Stomach (tissue), 8 donors: ENCODE measurements at regions not wholly inside any gene's neighbourhood (a gene's known extent, or its start where the extent isn't known, plus 50 kb on each side); places are given as distances from the start of the nearest gene placed in this dataset.

Source experiments
- DNase-seq, 2 donors: peaks; one replicate each; pipeline versions ENCODE4 v3.0.0 to v3.0.0-alpha.2; 2013 to 2019
- H3K27ac ChIP-seq, 5 donors: fragments of 200-600 bp in 4 of 5; sonication (generic) in 4 of 5; one replicate each; pipeline ENCODE4 v1.5.1; 2013 to 2019; ENCODE audit warnings: mild to moderate bottlenecking in 1 of 5, moderate library complexity in 1 of 5
- H3K27me3 ChIP-seq, 3 donors: fragments of 200-600 bp; sonication (generic); one replicate each; pipeline ENCODE4 v1.5.1; 2017 to 2019; ENCODE audit warnings: mixed run types in 1 of 3
- H3K36me3 ChIP-seq, 4 donors: fragments of 200-600 bp; sonication (generic); 1 replicate in 3 of 4; 2 replicates in 1 of 4; pipeline ENCODE4 v1.5.1; 2016 to 2019
- H3K4me1 ChIP-seq, 4 donors: fragments of 200-600 bp; sonication (generic); one replicate each; pipeline ENCODE4 v1.5.1; 2016 to 2019
- H3K4me3 ChIP-seq, 4 donors: fragments of 200-600 bp; sonication (generic) in 3 of 4; one replicate each; pipeline ENCODE4 v1.5.1; 2016 to 2019; ENCODE audit warnings: mild to moderate bottlenecking in 1 of 4
- H3K9me3 ChIP-seq, 4 donors: fragments of 200-600 bp; sonication (generic); one replicate each; pipeline ENCODE4 v1.5.1; 2016 to 2019
- CTCF ChIP-seq, 7 experiments: fragments of 450-650 bp in 4 of 7; fragments of 200-600 bp in 3 of 7; sonication (generic) in 3 of 7; IDR thresholded peaks; one replicate each; pipeline ENCODE4 v1.5.1; 2016 to 2019; ENCODE audit warnings: antibody characterized with exemption in 7 of 7, control low read depth in 2 of 7, mild to moderate bottlenecking in 1 of 7
- EP300 ChIP-seq: sonication (generic); formaldehyde crosslinking; IDR thresholded peaks from one replicate; pipeline ENCODE4 v1.6.1; 2017; ENCODE audit warnings: antibody characterized with exemption
- POLR2A ChIP-seq, 4 donors: fragments of 450-650 bp; IDR thresholded peaks; one replicate each; pipeline ENCODE4 v1.6.1; 2016; ENCODE audit warnings: antibody characterized with exemption in 4 of 4, control low read depth in 2 of 4, mild to moderate bottlenecking in 1 of 4, moderate library complexity in 1 of 4
- POLR2AphosphoS5 ChIP-seq, 3 donors: sonication (generic); formaldehyde crosslinking; IDR thresholded peaks; one replicate each; pipeline ENCODE4 v1.6.1; 2016; ENCODE audit warnings: antibody characterized with exemption in 3 of 3
- WGBS, 5 donors: extraction: QIAGEN DNeasy Blood & Tissue Kit in 3 of 5; methylation state at CpG; one replicate each; pipeline versions ENCODE4 v1.1.5 to v1.1.7; 2013 to 2018; 5-methylcytosine and 5-hydroxymethylcytosine counted together
- intact Hi-C: fragments of 100-400 bp; cut with DNase I; formaldehyde crosslinking; loops from one replicate; pipeline ENCODE4 v1.15.1; 2023; ENCODE audit warnings: low total_unique reads
- donor health status: healthy with polysubstance abuse.
- donor health status: Bipolar disorder and iron deficiency.
- donor health status: healthy.

GRCh38 chr9:7523426-7524043 is 276.0 kb downstream of the DMAC1 start:
- Histone ChIP-seq H3K36me3 (no peaks in the 10 kb centered on the region), H3K4me3 (no peak overlapping the region), H3K27me3 (no peaks in the 10 kb centered on the region), H3K4me1 (no peaks in the 10 kb centered on the region), H3K27ac (no peak overlapping the region), H3K9me3 (no peaks in the 10 kb centered on the region)
- whole genome bisulfite sequencing, 5 donors: 66 to 79% (median 72%) methylated on average over 5 of the region's 5 CpGs
- no peak for TF ChIP-seq POLR2A (IDR thresholded peaks at IDR 0.05)
- TF ChIP-seq CTCF (IDR thresholded peaks at IDR 0.05): no peak
- TF ChIP-seq EP300: no peak
- TF ChIP-seq POLR2AphosphoS5 (IDR thresholded peaks at IDR 0.05): no peak
- intact Hi-C loops: no loop called here
- no peak for DNase-seq

GRCh38 chr9:7520396-7520795 is 279.2 kb downstream of the DMAC1 start:
- Histone ChIP-seq H3K4me3 (no peak overlapping the region), H3K9me3 (no peaks in the 10 kb centered on the region), H3K36me3 (no peaks in the 10 kb centered on the region), H3K27me3 (no peaks in the 10 kb centered on the region), H3K27ac (no peak overlapping the region), H3K4me1 (no peaks in the 10 kb centered on the region)
- WGBS, 5 donors: 55 to 73% (median 62%) methylated on average over 5 of the region's 5 CpGs
- intact Hi-C loops: no loop called here
- DNase-seq: no peak
- TF ChIP-seq POLR2AphosphoS5 (IDR thresholded peaks at IDR 0.05): no peak
- TF ChIP-seq EP300: no peak
- no peak for TF ChIP-seq POLR2A (IDR thresholded peaks at IDR 0.05)
- TF ChIP-seq CTCF (IDR thresholded peaks at IDR 0.05): no peak

GRCh38 chr9:7516376-7516775 is 283.2 kb downstream of the DMAC1 start:
- no peaks in the 10 kb centered on the region for H3K9me3 ChIP-seq
- H3K4me3 ChIP-seq: no peak overlapping the region
- intact Hi-C loops: no loop called here
- H3K36me3 ChIP-seq: no peaks in the 10 kb centered on the region
- no peaks in the 10 kb centered on the region for H3K4me1 ChIP-seq
- no peaks in the 10 kb centered on the region for H3K27me3 ChIP-seq
- H3K27ac ChIP-seq: no peak overlapping the region
- TF ChIP-seq CTCF (IDR thresholded peaks at IDR 0.05) (no peak), EP300 (no peak), POLR2A (IDR thresholded peaks at IDR 0.05) (no peak)
- 50 to 79% (median 69%) methylated on average over 2 of the region's 2 CpGs for WGBS, 5 donors
- DNase-seq: no peak

GRCh38 chr9:7510199-7510598 is 289.4 kb downstream of the DMAC1 start:
- peak in 1 of 2 donors; percentile 16 for DNase-seq
- no peaks in the 10 kb centered on the region for H3K27me3 ChIP-seq
- H3K4me3 ChIP-seq: no peak overlapping the region
- H3K27ac ChIP-seq: no peak overlapping the region
- H3K36me3 ChIP-seq: no peaks in the 10 kb centered on the region
- H3K4me1 ChIP-seq: no peaks in the 10 kb centered on the region
- TF ChIP-seq EP300 (no peak), POLR2A (IDR thresholded peaks at IDR 0.05) (no peak), CTCF (IDR thresholded peaks at IDR 0.05) (no peak), POLR2AphosphoS5 (IDR thresholded peaks at IDR 0.05) (no peak)
- intact Hi-C loops: no loop called here
- 47 to 62% (median 48%) methylated on average over 7 of the region's 7 CpGs for WGBS, 5 donors
- no peaks in the 10 kb centered on the region for H3K9me3 ChIP-seq
